HG02678 (cell line): ENCODE measurements at regions not wholly inside any gene's neighbourhood (a gene's known extent, or its start where the extent isn't known, plus 50 kb on each side); places are given as distances from the start of the nearest gene placed in this dataset.

Source experiments
- ATAC-seq: cut with Tn5 transposase; IDR thresholded peaks from one replicate; pipeline ENCODE4 v1.9.1; 2021; ENCODE audit warnings: mild to moderate bottlenecking, moderate library complexity; ENCODE audit not compliant: unreplicated experiment

GRCh38 chr12:28601570-28602058 is 411.4 kb downstream of the CCDC91 start:
- no peak for ATAC-seq

DNA sequence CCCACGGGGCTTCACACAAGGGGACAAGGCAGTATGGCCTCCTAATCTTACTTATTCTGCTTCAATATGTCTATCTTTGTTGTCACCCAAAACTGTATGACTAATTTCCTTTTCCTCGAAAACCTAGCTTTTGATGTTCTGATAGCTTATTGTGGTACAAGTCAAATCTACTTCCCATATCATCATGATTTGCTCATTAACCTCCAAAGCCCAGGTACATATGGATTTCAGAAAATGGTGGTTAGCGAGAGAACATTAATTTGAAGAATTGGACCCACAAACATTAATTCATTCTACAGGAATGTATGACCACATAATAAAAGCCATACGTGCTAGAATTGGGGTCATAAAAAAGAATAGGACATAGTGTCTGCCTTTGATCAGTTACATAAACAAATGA is 412.5 kb downstream of the CCDC91 start:
- no peak for ATAC-seq

GRCh38 chr12:28603239-28603638 is 413.0 kb downstream of the CCDC91 start:
- no peak for ATAC-seq

DNA sequence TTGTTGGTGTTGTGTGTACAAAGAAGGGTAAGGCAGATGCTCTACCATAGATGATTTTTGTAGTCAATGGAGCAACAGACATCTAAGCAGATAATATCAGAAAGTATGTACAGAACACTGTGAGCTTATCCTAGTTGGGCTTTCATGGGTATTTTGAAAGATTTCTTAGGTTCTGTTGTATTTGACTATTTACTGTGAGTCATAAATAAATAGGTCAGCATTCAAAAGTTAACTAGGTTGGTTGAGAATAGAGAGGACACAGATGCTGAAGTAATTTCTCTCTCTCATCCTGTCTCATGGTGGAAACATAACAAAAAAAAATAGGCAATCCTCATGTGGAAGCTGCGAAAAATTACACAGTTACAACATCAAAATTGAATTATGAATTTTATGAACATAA is 413.5 kb downstream of the CCDC91 start:
- ATAC-seq = no peak

DNA sequence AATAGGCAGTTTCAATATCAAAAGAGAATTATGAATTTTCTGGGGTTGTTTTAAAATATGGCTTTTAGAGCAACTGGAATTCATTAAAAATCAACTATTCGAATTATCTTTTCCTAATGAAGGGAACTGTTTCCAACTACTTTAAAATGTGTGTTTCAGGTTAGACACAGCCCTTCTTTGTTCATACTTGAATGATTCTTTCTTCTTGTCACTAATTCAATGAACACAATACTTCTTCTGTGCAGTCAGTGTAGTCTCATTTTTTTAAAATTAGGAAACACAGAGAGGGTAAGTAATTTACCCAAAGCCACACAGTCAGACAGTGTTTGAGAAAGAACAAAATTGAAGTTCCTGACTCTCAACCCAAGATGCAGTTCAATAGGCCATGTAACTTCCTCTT is 414.0 kb downstream of the CCDC91 start:
- ATAC-seq = no peak

DNA sequence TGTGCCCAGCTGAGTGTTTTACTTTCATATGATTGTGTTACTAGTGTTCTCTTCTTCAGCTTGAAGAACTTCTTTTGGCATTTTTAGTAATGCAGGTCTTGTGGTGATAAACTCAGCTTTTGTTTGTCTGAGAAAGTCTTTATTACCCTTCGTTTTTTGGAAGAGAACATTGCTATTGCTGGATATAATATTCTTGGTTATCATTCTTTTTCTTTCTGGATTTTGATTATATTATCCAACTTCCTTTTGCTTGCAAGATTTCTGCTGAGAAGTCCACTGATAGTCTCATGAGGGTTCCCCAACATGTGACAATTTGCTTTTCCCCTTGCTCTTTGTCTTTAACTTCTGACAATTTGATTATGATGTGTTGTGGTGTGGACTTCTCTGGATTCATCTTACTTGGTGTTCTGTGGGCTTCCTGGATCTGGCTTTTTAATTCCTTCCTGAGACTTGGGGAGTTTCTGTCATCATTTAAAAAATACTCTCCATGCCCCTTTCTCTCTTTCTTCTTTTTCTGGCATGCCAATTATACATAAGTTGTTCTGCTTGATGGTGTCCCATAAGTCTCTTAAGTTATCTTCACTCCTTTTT is 416.8 kb downstream of the CCDC91 start:
- no peak for ATAC-seq

DNA sequence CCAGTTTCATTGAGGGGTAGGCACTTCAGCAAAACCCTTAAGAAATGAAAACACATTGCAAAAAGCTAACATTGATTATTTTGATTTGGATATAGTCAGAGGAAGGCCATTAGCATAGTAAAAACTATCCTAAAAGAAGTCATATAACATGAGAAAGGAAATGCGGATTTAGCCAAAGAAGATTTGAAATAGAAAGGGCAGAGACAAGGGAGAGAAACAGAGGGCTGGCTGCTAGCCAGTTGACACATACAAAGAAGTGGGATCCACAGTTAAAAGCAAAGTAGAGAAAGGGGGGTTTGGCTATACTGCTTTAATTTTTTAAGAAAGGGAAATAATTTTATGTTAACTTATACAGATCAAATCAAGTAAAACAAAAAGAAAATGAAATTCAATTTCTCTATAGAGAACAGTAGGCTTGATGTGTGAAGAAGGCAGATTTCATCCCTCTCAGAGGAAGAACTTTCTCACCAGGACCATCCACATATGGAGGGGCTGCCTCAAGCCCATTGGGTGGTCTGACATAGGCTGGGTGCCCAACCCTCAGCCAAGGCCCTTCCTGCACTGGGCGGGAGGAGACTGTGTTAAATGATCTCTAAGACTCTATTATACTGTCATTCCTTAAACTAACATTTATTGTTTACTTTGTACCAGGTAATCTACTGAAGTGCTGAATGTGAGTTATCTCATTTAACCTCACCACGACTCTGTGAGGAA is 420.3 kb downstream of the CCDC91 start:
- no peak for ATAC-seq

DNA sequence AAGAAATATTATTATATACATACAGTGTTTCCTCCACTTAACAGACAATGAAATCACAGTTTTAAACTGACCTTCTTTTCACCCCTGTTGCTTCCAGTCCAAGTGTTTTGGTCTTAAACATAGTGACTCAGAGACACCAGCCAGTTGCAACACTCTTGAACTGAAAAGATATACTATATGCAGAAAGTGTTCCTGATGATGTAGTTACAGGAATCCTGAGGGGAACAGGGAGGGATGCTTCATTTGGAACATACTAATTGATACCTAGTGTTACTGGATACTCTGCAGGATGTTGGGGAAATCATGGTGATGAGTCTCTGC is 420.8 kb downstream of the CCDC91 start:
- no peak for ATAC-seq

- ATAC-seq = no peak
These were observed 421.2 kb downstream of the CCDC91 start for GRCh38 chr12:28611449-28611848.

DNA sequence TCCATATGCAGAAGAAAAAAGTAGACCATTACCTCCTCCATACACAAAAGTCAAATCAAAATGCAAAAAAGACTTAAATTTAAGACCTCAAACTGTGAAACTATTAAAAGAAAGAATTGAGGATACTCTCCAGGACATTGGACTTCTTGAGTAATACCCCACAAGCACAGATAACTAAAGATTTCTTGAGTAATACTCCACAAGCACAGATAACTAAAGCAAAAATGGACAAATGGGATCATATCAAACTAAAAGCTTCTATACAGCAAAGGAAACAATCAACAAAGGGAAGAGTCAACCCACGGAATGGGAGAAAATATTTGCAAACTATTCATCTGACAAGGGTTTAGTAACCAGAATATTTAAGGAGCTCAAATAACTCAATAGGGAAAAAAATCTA is 427.9 kb downstream of the CCDC91 start:
- no peak for ATAC-seq

GRCh38 chr12:28618772-28619171 is 428.5 kb downstream of the CCDC91 start:
- no peak for ATAC-seq

DNA sequence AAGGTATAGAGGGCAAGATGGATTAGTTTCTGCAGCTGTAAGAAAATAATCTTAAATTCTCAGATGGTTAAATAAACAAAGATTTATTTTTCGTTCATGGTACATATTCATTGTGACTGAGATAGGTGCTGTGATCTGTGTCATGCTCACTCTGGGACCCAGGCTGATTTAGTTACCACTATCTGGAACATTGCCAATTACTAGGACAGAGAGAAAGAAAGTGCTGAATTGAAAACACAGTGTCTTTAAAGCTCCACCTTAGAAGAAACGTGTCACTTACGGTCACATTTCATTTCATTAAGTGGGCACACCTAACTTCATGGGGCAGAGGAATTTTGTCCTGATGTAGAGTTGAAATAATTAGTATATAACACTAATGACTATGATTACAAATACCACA is 430.0 kb downstream of the CCDC91 start:
- no peak for ATAC-seq

GRCh38 chr12:28622406-28622805 is 432.1 kb downstream of the CCDC91 start:
- no peak for ATAC-seq

- ATAC-seq = no peak
These were observed 436.2 kb downstream of the CCDC91 start for GRCh38 chr12:28626504-28626903.

GRCh38 chr12:28629691-28630090 is 439.4 kb downstream of the CCDC91 start:
- no peak for ATAC-seq

- ATAC-seq = no peak
These were observed 441.6 kb downstream of the CCDC91 start for GRCh38 chr12:28631831-28632230.

GRCh38 chr12:28640519-28640918 is 450.3 kb downstream of the CCDC91 start:
- ATAC-seq = no peak

GRCh38 chr12:28645436-28645835 is 455.2 kb downstream of the CCDC91 start:
- ATAC-seq = no peak

DNA sequence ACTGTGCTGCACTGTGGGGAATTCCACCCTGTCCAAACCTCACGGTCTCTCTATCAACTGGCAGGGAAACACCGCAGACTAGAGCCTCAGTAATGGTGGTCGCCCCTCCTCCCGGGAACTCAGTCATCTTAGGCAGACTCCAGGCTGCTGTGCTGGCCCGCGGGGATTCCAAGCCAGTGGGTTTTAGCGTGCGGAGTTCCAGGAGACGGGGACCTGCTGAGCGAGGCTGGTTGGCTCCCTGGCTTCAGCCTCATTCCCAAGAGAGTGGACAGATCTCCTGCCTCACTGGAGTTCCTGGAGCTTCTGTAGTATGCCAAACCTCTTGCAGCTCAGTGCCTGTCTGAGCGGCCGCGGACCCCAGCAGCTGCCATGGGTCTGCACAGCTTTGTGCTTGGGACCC is 455.6 kb downstream of the CCDC91 start:
- ATAC-seq = no peak

- ATAC-seq = no peak
These were observed 460.6 kb downstream of the CCDC91 start for GRCh38 chr12:28650906-28651305.

GRCh38 chr12:28652239-28652638 is 462.0 kb downstream of the CCDC91 start:
- ATAC-seq = no peak

GRCh38 chr12:28681980-28682379 is 467.1 kb upstream of the FAR2 start:
- no peak for ATAC-seq

DNA sequence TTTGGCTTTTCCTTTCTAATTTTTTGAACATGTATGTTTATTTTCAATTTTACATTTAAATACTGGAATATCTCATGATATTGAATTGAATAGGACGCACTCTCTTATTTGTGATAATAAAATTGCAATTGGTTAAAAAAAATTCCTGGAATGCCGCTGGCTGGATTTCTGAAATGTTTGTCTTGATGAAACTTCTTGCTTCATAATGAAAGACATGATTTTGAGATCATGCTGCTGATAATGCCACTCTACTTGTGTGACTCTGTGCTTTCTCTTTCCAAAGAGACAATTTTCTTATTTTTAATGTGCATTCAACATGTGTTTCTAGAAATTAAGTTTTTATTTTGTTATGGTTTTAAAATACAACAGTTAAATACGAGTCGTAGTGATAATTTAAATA is 465.7 kb upstream of the FAR2 start:
- ATAC-seq = no peak
